ENCODE measurements at regions not wholly inside any gene's neighbourhood (a gene's known extent, or its start where the extent isn't known, plus 50 kb on each side); places are given as distances from the start of the nearest gene placed in this dataset.
"Not testable (repeated sequence)": the region's sequence is repeated elsewhere in the genome, so short reads cannot be mapped to it uniquely, and the experiment has no call there.

DNA sequence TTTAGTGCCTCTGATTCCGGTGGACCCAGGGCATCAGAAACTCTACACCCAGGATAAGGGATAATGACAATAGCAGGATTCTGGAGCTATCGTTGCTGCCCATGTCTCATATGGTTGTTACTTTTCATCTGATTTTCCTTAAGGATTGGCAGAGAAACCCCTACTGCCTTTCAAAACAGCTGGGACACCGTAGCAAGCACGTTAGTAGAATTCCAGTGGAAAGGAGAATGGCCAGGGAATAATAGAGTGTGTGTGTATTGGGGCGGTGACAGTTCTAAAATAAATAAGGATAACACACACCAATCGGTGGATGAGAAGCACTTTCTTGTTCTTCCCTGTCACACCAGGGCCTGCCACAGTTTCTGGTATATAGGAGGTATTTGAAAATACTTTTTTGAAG, 251.8 kb downstream of the HAPSTR1 start:
- no peak for DNase-seq (ENCODE audit: low spot score)

- DNase-seq (ENCODE audit: low spot score), result no peak
Measured at GRCh38 chr16:9344508-9344907, 253.1 kb downstream of the HAPSTR1 start.

DNA sequence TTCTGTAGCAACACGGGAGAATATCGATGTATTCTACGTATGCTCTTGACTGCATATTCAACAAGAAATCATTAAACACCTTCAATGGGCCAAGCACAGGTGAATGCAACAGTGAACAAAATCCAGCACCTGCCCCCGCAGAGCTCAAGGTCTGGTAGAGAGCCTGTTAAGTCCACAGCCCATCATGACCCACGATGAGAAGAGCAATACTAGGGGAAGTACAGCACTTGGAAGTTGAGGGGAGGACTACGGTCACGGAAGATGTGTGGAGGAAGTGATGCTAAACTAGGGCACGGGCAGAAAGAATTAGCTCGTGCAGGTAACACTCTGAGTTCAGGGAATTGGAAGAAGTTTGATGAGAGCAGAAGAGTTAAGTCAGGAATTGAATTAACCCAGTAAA, 253.6 kb downstream of the HAPSTR1 start:
- DNase-seq (ENCODE audit: low spot score), result no peak

- no peak for DNase-seq (ENCODE audit: low spot score)
Measured at GRCh38 chr16:9345880-9346279, 254.4 kb downstream of the HAPSTR1 start.

DNA sequence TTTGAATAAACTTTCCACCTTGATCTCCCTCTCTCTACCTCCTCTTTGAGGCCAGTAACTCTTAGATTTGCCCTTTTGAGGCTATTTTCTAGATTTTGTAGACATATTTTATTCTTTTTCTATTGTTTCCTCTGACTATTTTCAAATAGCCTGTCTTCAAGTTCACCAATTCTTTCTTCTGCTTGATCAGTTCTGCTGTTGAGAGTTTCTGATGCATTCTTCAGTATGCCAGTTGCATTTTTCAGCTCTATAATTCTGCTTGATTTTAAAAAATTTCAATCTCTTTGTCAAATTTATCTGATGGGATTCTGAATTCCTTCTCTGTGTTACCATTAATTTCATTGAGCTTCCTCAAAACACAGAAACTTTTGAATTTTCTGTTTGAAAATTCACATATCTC, 257.5 kb downstream of the HAPSTR1 start:
- no peak for DNase-seq (ENCODE audit: low spot score)

- DNase-seq (ENCODE audit: low spot score), result not testable (repeated sequence)
Measured at GRCh38 chr16:9349373-9349960, 258.0 kb downstream of the HAPSTR1 start.

DNA sequence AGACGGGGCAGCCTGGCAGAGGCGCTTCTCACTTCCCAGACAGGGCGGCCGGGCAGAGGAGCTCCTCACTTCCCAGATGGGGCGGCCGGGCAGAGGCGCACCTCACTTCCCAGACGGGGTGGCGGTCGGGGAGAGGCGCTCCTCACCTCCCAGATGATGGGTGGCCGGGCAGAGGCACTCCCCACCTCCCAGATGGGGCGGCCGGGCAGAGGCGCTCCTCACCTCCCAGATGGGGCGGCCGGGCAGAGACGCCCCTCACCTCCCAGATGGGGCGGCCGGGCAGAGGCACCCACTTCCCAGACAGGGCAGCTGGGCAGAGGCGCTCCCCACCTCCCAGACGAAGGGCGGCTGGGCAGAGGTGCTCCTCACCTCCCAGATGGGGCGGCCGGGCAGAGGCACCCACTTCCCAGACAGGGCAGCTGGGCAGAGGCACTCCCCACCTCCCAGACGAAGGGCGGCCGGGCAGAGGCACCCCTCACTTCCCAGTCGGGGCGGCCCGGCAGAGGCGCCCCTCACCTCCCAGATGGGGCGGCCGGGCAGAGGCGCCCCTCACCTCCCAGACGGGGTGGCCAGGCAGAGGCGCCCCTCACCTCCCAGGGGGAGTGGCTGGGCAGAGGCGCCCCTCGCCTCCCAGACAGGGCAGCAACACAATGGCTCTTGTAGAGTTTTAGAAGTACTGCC, 258.8 kb downstream of the HAPSTR1 start:
- DNase-seq (ENCODE audit: low spot score), result not testable (repeated sequence)

DNA sequence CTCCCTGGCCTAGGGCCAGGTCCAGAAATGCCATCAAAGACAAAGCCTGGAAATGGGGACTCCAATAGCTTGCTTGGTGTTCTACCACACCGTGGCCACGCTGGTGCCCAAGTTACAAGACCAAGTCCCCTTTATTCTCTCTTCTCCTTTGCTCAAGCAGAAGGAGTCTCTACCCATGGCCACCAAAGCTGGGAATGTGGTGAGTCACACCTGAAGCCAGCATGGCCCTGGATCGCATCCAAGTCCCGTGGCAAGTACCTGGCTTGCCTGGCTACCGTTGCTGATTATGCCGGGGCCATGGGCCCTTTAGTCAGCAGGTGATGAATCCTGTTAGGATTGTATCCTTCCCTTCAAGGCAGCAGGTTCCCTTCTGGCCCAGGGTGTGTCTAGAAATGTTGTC, 260.0 kb downstream of the HAPSTR1 start:
- DNase-seq (ENCODE audit: low spot score), result no peak

DNA sequence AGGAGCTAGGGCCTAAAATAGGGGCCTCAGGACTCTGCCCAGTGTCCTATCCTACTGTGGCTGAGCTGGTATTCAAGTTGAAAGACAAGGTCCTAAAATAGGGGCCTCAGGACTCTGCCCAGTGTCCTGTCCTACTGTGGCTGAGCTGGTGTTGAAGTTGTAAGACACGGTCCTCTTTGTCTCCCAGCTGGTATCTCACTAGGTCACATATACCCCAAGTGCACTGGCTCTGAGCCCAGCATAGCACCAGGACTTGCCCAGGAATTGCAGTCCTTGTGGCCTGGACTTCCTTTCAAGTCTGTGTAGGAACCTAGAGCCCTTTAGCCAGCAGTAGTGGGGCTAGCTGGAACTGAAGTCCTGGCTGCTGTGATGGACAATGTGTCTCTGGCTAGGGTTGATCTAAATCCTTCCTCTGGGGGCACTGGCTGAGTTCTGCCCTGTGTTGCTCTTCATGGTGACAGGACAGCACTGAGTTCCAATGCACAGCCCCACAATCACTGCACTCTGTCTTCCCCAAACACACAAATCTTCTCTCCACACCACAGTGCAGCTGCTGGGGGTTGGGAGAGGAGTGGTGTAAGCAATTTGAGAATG, 260.5 kb downstream of the HAPSTR1 start:
- no peak for DNase-seq (ENCODE audit: low spot score)

- no peak for DNase-seq (ENCODE audit: low spot score)
Measured at GRCh38 chr16:9357829-9358228, 266.4 kb downstream of the HAPSTR1 start.

GRCh38 chr16:9360075-9360474, 268.6 kb downstream of the HAPSTR1 start:
- no peak for DNase-seq (ENCODE audit: low spot score)

DNA sequence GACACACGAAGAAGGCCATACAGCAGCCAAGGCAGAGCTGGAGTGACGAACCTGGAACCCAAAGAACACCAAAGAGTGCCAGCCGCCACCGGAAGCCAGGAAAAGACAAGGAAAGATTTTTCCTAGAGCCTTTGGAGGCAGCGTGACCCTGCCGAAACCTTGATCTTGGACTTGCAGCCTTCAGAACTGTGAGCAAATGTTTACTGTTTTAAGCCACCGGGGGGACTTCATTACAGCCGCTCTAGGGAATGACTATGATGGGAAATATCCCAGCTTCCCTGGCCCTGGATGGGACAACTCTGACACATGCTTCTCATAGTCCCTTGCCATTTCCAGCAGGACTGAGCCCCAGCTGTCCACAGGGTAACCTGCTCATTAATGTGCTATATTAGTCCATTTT, 270.6 kb downstream of the HAPSTR1 start:
- DNase-seq (ENCODE audit: low spot score), result no peak

- no peak for DNase-seq (ENCODE audit: low spot score)
Measured at GRCh38 chr16:9362604-9363003, 271.2 kb downstream of the HAPSTR1 start.

- no peak for DNase-seq (ENCODE audit: low spot score)
Measured at GRCh38 chr16:9363520-9363919, 272.1 kb downstream of the HAPSTR1 start.

DNA sequence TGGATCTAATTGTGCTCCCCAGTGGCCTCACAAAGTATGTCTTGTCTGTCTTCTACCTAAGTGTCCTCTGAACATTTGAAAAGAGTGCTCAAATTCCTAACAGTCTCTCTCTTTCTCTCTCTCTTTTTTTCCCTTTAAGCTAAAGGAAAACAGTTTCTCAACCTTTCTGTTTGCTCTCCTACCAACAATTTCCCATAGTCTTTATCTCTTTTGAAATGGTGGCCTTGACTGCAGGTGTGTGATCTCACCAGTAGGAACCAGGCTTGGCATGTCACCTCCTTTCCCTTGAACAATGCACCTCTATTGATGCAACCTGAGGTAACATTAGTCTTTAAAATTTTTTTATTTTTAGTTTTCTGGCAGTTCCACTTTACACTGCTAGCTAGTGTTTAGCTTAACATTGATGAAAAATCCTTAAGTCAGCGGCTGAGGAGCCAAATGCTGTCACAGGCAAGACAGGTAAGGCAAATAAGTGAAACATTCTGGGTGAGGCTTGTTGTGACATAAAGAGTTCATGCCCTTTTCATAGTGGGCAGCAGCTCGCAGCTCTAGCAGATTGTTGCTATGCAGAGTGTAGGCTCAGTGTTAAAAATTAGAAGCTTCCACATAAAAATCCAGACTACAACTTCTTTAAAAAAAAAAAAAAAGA, 273.4 kb downstream of the HAPSTR1 start:
- DNase-seq (ENCODE audit: low spot score), result no peak

DNA sequence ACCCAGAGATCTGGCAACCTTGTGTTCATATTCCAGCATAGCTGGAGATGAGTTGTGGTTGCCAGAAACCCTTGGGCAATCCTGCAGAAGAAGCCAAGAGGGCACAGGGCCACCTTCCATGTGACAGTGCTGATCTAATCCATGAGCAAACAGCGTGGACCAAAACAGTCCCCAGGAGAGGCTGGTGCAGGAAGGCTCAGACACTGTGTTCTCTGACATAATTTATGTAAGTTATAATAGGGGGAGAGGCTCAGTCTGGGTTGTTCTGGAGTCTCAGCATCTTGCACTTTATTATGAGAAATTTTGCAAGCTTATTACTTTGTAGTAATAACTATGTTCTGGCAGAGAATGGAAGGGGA, 273.9 kb downstream of the HAPSTR1 start:
- peak; percentile 94 for DNase-seq (ENCODE audit: low spot score)

- DNase-seq (ENCODE audit: low spot score), result no peak
Measured at GRCh38 chr16:9366048-9366969, 274.9 kb downstream of the HAPSTR1 start.

GRCh38 chr16:9370061-9370491, 278.6 kb downstream of the HAPSTR1 start:
- no peak for DNase-seq (ENCODE audit: low spot score)

GRCh38 chr16:9371713-9372448, 280.4 kb downstream of the HAPSTR1 start:
- no peak for DNase-seq (ENCODE audit: low spot score)

- peak; percentile 67 for DNase-seq (ENCODE audit: low spot score)
Measured at GRCh38 chr16:9372934-9373890, 281.8 kb downstream of the HAPSTR1 start.
